ENCODE measurements at regions not wholly inside any gene's neighbourhood (a gene's known extent, or its start where the extent isn't known, plus 50 kb on each side); places are given as distances from the start of the nearest gene placed in this dataset.

DNA sequence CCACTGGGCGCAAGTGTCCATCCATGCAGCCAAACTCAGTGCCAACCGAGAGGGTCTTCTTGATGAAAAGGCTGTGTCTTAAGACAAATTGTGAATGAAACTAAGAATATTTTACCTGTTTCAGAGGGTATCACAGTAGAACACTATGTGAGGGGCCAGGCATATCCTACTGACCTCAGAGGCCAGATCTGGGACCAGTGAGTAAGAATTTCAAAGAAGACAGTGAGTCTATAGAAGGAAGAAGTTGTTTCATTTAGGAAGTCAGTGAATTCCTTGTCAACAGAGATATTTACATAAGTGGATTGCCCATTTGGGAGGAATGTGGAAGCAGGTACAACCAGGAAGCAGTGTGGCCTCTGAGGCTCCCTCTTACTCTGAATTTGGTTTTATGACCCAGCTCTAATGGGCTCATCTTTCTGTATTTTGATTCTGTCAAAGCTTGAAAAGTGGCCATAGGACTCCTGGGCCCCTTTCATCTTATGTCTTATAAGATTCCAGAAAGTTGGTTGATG lies 137.4 kb downstream of the ZNF664 start:
- TF ChIP-seq TAF1 (IDR thresholded peaks at IDR 0.05; ENCODE audit: low read depth) (no peak), EP300 (conservative IDR thresholded peaks at IDR 0.05; ENCODE audit: poor library complexity, severe bottlenecking) (no peak), EZH2 (IDR thresholded peaks at IDR 0.05; ENCODE audit: borderline replicate concordance, insufficient read depth, low read length, poor library complexity, severe bottlenecking) (no peak)
- TF ChIP-seq, protein P1, sequence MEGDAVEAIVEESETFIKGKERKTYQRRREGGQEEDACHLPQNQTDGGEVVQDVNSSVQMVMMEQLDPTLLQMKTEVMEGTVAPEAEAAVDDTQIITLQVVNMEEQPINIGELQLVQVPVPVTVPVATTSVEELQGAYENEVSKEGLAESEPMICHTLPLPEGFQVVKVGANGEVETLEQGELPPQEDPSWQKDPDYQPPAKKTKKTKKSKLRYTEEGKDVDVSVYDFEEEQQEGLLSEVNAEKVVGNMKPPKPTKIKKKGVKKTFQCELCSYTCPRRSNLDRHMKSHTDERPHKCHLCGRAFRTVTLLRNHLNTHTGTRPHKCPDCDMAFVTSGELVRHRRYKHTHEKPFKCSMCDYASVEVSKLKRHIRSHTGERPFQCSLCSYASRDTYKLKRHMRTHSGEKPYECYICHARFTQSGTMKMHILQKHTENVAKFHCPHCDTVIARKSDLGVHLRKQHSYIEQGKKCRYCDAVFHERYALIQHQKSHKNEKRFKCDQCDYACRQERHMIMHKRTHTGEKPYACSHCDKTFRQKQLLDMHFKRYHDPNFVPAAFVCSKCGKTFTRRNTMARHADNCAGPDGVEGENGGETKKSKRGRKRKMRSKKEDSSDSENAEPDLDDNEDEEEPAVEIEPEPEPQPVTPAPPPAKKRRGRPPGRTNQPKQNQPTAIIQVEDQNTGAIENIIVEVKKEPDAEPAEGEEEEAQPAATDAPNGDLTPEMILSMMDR (IDR thresholded peaks at IDR 0.05; ENCODE audit: poor library complexity, severe bottlenecking) = no peak

All from neural cell (in vitro differentiated cells).